Panc1 (cell line): ENCODE measurements at regions not wholly inside any gene's neighbourhood (a gene's known extent, or its start where the extent isn't known, plus 50 kb on each side); places are given as distances from the start of the nearest gene placed in this dataset.

Experiments
- ATAC-seq: fragments of 200-7000 bp; cut with Tn5 transposase; 2 replicates; pipeline ENCODE4 v1.9.1; 2020; ENCODE audit warnings: mild to moderate bottlenecking, moderate library complexity
- BruUV-seq: library from RNA; stranded (reverse); fragments of 400-500 nt; replicated peaks from 2 replicates; lab custom pipeline; 2021; lab: Mats Ljungman, UMichigan
- CTCF ChIA-PET: fragments of 300-600 bp; sonication (Branson Sonifier 250); formaldehyde crosslinking; loops from one replicate; lab custom pipeline; 2022; ENCODE audit warnings: antibody characterized with exemption; lab: Charles Lee
- POLR2A ChIA-PET: fragments of 300-600 bp; sonication (Branson Sonifier 250); formaldehyde crosslinking; loops from one replicate; lab custom pipeline; 2022; ENCODE audit warnings: antibody characterized with exemption; lab: Charles Lee
- DNase-seq: peaks from one replicate; pipeline ENCODE4 v3.0.0-alpha.2; 2010; ENCODE audit warnings: low read depth, low spot score
- H3K27ac ChIP-seq: 2 replicates; pipeline ENCODE4 v1.5.1; 2011; ENCODE audit warnings: mild to moderate bottlenecking, low read length, inconsistent platforms
- H3K27me3 ChIP-seq: fragments of 200-500 bp; sonication (Bioruptor generic); 2 replicates; pipeline ENCODE4 v1.6.0; 2014; ENCODE audit warnings: low read length, inconsistent platforms; ENCODE audit not compliant: control insufficient read depth, insufficient read depth
- H3K36me3 ChIP-seq: fragments of 200-500 bp; sonication (Bioruptor generic); 2 replicates; pipeline ENCODE4 v1.5.1; 2014; ENCODE audit warnings: inconsistent platforms, mild to moderate bottlenecking, low read length, moderate library complexity; ENCODE audit not compliant: control insufficient read depth, insufficient read depth
- H3K4me1 ChIP-seq: 2 replicates; pipeline ENCODE4 v1.5.1; 2011; ENCODE audit warnings: inconsistent platforms, mild to moderate bottlenecking, low read length, moderate library complexity; ENCODE audit not compliant: control insufficient read depth, insufficient read depth
- H3K4me3 ChIP-seq, 2 experiments: 2 replicates each; pipeline ENCODE4 v1.5.1; 2011 to 2012; ENCODE audit warnings: low read depth in 2 of 2, low read length in 2 of 2, mild to moderate bottlenecking in 2 of 2, inconsistent platforms in 1 of 2, moderate library complexity in 1 of 2
- H3K9me3 ChIP-seq: fragments of 200-500 bp; sonication (Bioruptor generic); 2 replicates; pipeline ENCODE4 v1.5.1; 2014; ENCODE audit warnings: low read depth, mild to moderate bottlenecking, inconsistent platforms, low read length, moderate library complexity; ENCODE audit not compliant: control insufficient read depth, insufficient read depth
- CTCF ChIP-seq: fragments of 450-650 bp; IDR thresholded peaks from 2 replicates; pipeline ENCODE4 v1.5.1; 2017; ENCODE audit warnings: mild to moderate bottlenecking
- POLR2AphosphoS5 ChIP-seq: IDR thresholded peaks from 2 replicates; pipeline ENCODE4 v1.6.1; 2012; ENCODE audit warnings: mild to moderate bottlenecking, low read depth, low read length, moderate library complexity
- REST ChIP-seq, 2 experiments: IDR thresholded peaks; 2 replicates each; pipeline ENCODE4 v1.6.1; 2011 to 2012; ENCODE audit warnings: low read depth in 2 of 2, control low read depth in 1 of 2, low read length in 1 of 2, mild to moderate bottlenecking in 1 of 2, moderate library complexity in 1 of 2; ENCODE audit not compliant: insufficient read depth in 1 of 2
- SIN3A ChIP-seq: IDR thresholded peaks from 2 replicates; pipeline ENCODE4 v1.6.1; 2012; ENCODE audit warnings: low read depth, mild to moderate bottlenecking, low read length, moderate library complexity, borderline replicate concordance; ENCODE audit not compliant: insufficient read depth
- TCF7L2 ChIP-seq: IDR thresholded peaks from 2 replicates; pipeline ENCODE4 v1.6.1; 2011; ENCODE audit warnings: mild to moderate bottlenecking, low read depth, low read length, inconsistent platforms
- in situ Hi-C: cut with HindIII; loops from 2 replicates; pipeline ENCODE4 v1.10.0; 2016; ENCODE audit warnings: low sequenced_read_pairs, low pct_unique_long_range_greater_than_20kb
- intact Hi-C: fragments of 100-400 bp; cut with micrococcal nuclease; formaldehyde crosslinking; loops from one replicate; pipeline ENCODE4 v1.10.0; 2022; ENCODE audit not compliant: unreplicated experiment

- ChIA-PET POLR2A (no interaction called here), CTCF (interaction anchor here (1.3 kb wide), 1 partner anchor 79 kb away, joined by 3 read pairs; no protein-coding TSS in a partner anchor)
- BruUV-seq, result no TSS peak
- H3K4me1 ChIP-seq, result no peaks in the 10 kb centered on the region
- no peak overlapping the region for H3K4me3 ChIP-seq
- no peak for DNase-seq
- H3K36me3 ChIP-seq, result no peaks in the 10 kb centered on the region
- intact Hi-C loops (loop anchor here (5.0 to 10.0 kb wide), 3 partner anchors 141 to 216 kb away; no protein-coding TSS in a partner anchor), in situ Hi-C loops (no loop called here)
- H3K27ac ChIP-seq, result no peak overlapping the region
- ATAC-seq, result no peak
- 0 out of 2 replicates have a peak, but pooled peaks cover 2% of the 10 kb centered on the region for H3K27me3 ChIP-seq
- no peak for TF ChIP-seq SIN3A
- no peak for TF ChIP-seq POLR2AphosphoS5
- no peak for TF ChIP-seq REST (IDR thresholded peaks at IDR 0.05; ENCODE audit: insufficient read depth in 1 of 2, low read depth in 2 of 2, low read length in 1 of 2)
- TF ChIP-seq TCF7L2, result no peak
- TF ChIP-seq CTCF, result no peak
- H3K9me3 ChIP-seq, result no peaks in the 10 kb centered on the region
Measured at GRCh38 chr1:117753232-117753631, 147.4 kb downstream of the TENT5C start.

GRCh38 chr1:117753652-117754051 is 147.8 kb downstream of the TENT5C start:
- H3K27ac ChIP-seq, result no peak overlapping the region; the same call in 1 of the 2 replicates
- ChIA-PET POLR2A (interaction anchor here (0.6 kb wide), 1 partner anchor 146 kb away, joined by 3 read pairs; no protein-coding TSS in a partner anchor), CTCF (interaction anchor here (0.9 to 1.3 kb wide), 3 partner anchors 80 to 241 kb away, joined by 3 read pairs; no protein-coding TSS in a partner anchor)
- H3K27me3 ChIP-seq, result 0 out of 2 replicates have a peak, but pooled peaks cover 2% of the 10 kb centered on the region
- no peaks in the 10 kb centered on the region for H3K36me3 ChIP-seq
- H3K4me1 ChIP-seq, result no peaks in the 10 kb centered on the region
- intact Hi-C loops (loop anchor here (5.0 to 10.0 kb wide), 3 partner anchors 141 to 216 kb away; no protein-coding TSS in a partner anchor), in situ Hi-C loops (no loop called here)
- no TSS peak for BruUV-seq
- DNase-seq (no peak), ATAC-seq (peak; percentile 10; the same call in 1 of the 2 replicates)
- peak overlapping the region in 1 of 2 experiments; percentile 29; a peak in 2 of 4 replicates for H3K4me3 ChIP-seq
- TF ChIP-seq CTCF (no peak), POLR2AphosphoS5 (no peak), SIN3A (no peak)
- no peaks in the 10 kb centered on the region for H3K9me3 ChIP-seq
